ENCODE measurements at regions not wholly inside any gene's neighbourhood (a gene's known extent, or its start where the extent isn't known, plus 50 kb on each side); places are given as distances from the start of the nearest gene placed in this dataset.
A peak's percentile ranks its signal among the peaks of the same experiment; 100 is the strongest.

GRCh38 chr4:80145739-80146138 is 51.6 kb upstream of the PRDM8 start:
- no peak for DNase-seq (ENCODE audit: low read depth)

- no peak for DNase-seq (ENCODE audit: low read depth)
Measured at GRCh38 chr4:80144676-80145470, 52.4 kb upstream of the PRDM8 start.

- no peak for DNase-seq (ENCODE audit: low read depth)
Measured at GRCh38 chr4:80143307-80143679, 54.0 kb upstream of the PRDM8 start.

GRCh38 chr4:80142394-80143306 is 54.7 kb upstream of the PRDM8 start:
- peak; percentile 50 for DNase-seq (ENCODE audit: low read depth)

DNA sequence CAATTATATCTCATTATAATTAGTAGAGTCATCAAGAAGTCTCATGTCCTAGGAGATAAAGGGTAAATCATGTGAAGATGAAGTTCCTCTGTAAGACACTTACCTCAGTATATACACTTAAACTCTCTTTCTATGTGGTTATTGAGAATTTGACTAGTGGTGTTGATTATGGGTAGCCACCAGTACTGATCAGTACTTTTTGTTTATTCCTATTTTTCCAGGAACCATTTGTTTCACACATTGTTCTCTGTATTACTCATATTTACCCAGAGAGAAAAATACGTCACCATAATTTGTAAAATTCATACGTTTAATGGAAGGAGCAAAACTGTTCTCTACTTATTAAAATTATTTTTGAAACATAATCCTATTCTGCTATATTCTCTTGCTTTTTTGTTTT is 55.8 kb upstream of the PRDM8 start:
- DNase-seq (ENCODE audit: low read depth) = peak; percentile 54

DNA sequence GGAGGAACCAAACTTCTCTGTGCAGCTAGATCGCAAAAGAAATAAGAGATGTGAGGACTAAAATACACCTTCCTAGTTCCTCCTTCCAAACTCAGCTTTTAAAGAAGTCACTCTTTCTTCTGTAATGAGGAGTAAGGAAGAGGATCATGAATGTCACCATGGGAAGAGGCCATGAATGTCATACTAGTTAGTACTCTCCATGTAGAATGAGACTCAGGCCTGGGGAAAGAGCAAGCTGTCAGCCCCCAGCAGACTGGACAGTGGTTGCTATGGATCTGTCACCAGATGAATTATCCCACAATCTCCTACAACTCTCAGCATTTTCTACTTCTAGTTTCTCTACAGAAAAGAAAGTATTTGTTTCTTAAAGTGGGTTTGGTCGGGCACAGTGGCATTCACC is 57.1 kb upstream of the PRDM8 start:
- no peak for DNase-seq (ENCODE audit: low read depth)

DNA sequence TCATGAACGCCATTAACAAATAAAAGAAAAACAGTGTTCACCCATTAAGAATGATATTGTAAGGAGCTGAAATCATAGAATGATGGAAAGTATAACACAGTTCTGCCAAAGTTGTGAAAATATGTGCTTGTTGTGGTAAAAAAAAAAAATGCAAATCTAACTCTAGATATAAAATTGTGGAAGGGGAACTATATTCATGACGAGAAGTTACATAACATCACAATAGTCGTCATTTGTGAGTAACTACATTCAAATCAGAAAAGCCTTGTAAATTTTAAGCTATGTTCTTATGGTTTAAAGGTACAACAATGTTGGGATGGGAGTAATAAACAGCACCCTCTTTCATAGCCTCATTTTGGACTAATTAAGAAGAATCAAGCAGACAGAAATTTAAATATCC is 57.6 kb upstream of the PRDM8 start:
- DNase-seq (ENCODE audit: low read depth) = no peak

GRCh38 chr4:80138551-80139538 is 58.5 kb upstream of the PRDM8 start:
- DNase-seq (ENCODE audit: low read depth) = peak; percentile 84

GRCh38 chr4:80137631-80138030 is 59.7 kb upstream of the PRDM8 start:
- DNase-seq (ENCODE audit: low read depth) = no peak

GRCh38 chr4:80136270-80136669 is 61.0 kb upstream of the PRDM8 start:
- DNase-seq (ENCODE audit: low read depth) = no peak

DNA sequence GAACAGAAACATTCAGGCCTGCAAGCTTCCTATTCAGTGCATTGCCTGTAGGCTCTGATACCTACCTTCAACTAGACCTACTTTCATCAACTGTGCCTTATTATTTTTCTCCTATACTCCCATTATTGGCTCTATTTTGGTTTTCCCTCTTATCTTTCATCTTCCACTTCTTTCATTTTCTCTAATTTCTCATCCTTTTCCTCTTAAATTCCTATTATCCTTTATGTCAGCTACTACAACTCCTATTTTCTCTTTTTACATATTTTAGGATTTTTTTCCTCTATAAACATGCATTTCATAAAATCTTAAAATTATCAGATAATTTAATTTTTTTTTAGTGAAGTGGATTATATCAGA is 61.6 kb upstream of the PRDM8 start:
- no peak for DNase-seq (ENCODE audit: low read depth)

DNA sequence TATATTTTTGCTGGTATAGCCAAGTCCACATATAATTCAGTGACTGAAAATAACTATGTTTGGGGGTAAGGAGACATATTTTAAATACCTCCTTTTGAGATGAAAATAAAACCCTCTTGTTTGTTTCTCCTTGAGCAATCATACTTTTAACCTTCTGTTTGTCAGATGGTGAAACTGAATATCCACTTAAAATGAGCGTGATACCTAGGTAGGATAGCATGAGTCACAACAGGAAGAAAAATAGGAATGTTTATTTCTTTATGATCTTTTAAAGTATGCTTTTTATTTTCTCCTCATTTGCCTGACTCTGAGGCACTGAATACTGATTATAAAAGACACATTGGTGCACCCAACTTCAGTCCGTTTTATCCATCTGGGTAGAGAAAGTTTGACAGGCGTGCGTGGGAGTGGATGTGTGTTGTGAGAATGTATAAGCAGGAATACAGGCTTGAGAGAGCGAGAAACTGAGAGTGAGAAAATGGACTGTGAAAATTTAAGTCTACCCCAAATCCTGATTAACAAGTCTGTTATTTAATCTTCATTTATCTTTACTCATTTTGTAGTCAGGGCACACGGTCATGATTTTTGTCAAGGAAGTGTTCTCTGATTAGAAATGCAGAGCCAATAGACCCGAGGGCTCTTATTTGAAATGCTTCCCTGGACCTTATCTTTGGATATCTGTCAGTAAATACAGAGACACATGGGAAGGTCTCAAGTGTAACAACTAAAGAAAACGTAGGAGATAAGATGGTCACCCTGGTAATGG is 62.1 kb upstream of the ANTXR2 start:
- DNase-seq (ENCODE audit: low read depth) = peak; percentile 56

- no peak for DNase-seq (ENCODE audit: low read depth)
Measured at GRCh38 chr4:80133240-80133783, 60.3 kb upstream of the ANTXR2 start.

DNA sequence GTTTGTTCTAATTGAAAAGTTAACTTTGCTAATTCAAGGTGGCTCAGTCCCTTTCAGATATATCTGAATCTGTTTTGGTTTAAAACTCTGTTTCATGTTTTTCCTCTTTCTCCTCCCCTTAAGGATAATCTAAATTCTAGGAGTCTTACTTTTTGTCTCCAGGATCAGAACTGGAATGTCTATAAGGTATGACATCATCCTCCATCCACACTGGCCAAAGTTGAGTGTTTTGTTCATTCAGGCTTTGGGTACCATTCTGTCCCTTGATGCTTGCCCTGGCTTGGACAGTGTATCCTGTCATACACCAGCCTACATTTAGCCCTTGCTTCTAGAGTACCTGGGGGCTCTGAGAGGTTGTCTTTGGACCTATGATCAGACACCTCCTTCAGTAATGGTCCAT is 56.8 kb upstream of the ANTXR2 start:
- DNase-seq (ENCODE audit: low read depth) = no peak

DNA sequence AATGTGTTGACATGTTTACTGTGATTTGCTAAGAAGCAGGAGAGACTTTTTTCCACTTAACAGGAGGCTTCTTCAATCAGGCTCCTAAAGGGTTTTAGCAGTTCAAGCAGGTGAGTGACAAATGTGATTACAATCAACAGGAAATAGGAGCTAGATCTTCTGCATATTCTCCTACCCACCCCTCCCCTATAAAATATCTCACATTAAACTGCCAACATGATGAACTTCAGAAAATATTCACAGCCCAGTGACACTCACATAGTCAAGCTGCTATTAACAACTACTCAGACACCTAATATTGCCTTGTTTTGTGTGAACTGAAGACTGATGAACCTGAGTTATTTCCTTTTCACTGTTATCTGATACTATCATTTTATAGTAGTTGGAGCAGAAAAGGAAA is 55.9 kb upstream of the ANTXR2 start:
- DNase-seq (ENCODE audit: low read depth) = no peak

DNA sequence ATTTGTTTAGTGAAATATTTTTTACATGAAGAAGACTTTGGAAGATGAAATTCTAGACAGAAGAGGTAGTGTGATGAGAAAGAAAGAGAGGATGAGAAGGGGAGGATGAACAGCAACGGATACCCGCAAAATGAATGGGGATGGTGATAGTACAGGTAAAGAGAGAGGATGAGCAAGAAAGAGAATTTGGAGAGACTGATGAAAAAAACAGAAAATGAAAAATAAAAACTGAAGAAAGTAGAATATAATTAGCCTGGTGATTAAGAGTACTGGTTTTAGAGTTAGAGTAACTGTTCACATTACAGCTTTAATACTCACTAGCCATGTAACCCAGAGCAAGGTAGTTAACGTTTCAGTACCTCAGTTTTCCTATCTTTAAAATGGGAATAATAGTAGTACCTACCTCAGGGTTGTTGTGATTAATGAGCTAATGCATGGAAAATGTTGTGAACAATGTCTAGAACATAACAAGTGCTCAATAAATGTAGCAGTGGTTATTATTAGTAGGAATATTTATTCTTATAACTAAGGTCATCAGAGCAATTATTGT is 54.9 kb upstream of the ANTXR2 start:
- no peak for DNase-seq (ENCODE audit: low read depth)

DNA sequence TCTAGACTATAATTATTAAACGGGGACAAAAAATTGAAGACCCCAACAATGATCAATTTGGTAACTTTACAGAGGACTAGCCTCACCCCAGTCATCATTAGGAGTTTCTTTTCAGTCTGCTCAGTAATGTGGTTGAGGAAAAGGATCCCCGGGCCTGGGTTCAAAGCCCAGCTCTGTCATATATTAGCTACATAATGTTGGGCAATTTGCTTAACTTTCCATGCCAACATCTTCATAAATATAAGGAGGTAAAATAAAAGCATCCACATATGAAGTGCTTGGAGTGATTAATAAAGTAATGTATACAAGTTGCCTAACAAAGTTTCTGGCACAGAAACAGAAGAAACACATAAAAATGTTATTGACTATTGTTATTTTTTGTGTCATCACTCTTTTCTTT is 53.4 kb upstream of the ANTXR2 start:
- DNase-seq (ENCODE audit: low read depth) = no peak

DNA sequence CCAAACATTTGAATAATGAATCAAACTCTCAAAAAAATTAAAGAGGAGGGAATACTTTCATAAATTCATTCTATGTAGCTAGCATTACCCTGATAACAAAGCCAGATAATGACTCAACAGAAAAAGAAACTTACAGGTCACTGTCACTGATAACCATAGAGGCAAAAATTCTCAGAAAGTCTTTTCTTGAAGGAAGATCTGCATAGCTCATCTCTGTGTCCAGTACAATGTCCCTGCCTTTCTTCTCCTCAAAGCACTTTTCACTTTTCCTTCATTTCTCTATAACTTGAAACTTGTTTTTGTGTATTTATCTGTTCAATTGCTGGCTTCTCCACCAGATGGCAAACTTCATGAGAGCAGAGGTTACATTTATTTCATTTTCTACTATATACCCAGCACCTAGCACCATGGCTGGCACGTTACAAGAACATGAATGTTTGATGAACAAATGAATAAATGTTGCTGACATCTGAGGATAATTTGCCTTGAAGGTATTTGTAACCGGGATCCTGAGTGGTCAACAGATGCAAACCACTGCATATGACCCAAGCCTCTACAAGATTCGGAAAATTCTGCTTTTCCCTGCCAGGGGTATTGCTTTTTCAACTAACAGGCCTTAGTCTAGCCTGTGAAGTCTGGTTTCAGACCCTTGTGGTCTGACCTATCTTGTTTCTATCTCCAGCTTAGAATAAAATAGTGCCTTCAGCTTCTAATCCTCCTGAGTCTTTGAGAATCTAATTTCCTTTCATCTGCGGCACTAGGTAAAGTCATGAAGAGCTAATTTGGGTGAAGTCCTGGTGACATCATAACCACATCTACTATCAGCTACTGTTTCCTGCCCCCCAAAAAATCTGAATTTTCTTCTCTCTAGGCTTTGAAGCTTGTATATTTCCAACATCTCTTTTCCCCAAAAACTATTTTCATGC is 52.5 kb upstream of the ANTXR2 start:
- peak; percentile 74 for DNase-seq (ENCODE audit: low read depth)

All from ELR (cell line).